Esophagus muscularis mucosa (tissue), 4 donors: ENCODE measurements at regions not wholly inside any gene's neighbourhood (a gene's known extent, or its start where the extent isn't known, plus 50 kb on each side); places are given as distances from the start of the nearest gene placed in this dataset.

ENCODE experiments used
- EP300 ChIP-seq: sonication (generic); formaldehyde crosslinking; IDR thresholded peaks from one replicate; pipeline ENCODE4 v1.6.1; 2017; ENCODE audit warnings: antibody characterized with exemption
- POLR2A ChIP-seq: fragments of 450-650 bp; IDR thresholded peaks from one replicate; pipeline ENCODE4 v1.6.1; 2017; ENCODE audit warnings: antibody characterized with exemption, moderate library complexity, mild to moderate bottlenecking, low read depth
- POLR2AphosphoS5 ChIP-seq, 2 donors: sonication (generic); formaldehyde crosslinking; IDR thresholded peaks; one replicate each; pipeline ENCODE4 v1.6.1; 2017; ENCODE audit warnings: antibody characterized with exemption in 2 of 2
- TF ChIP-seq, protein P1 (sequence below), 3 experiments: fragments of 200-600 bp in 2 of 3; fragments of 450-650 bp in 1 of 3; sonication (generic) in 2 of 3; IDR thresholded peaks; one replicate each; pipeline ENCODE4 v1.5.1; 2017 to 2019; ENCODE audit warnings: antibody characterized with exemption in 3 of 3, mild to moderate bottlenecking in 2 of 3, moderate library complexity in 1 of 3

DNA sequence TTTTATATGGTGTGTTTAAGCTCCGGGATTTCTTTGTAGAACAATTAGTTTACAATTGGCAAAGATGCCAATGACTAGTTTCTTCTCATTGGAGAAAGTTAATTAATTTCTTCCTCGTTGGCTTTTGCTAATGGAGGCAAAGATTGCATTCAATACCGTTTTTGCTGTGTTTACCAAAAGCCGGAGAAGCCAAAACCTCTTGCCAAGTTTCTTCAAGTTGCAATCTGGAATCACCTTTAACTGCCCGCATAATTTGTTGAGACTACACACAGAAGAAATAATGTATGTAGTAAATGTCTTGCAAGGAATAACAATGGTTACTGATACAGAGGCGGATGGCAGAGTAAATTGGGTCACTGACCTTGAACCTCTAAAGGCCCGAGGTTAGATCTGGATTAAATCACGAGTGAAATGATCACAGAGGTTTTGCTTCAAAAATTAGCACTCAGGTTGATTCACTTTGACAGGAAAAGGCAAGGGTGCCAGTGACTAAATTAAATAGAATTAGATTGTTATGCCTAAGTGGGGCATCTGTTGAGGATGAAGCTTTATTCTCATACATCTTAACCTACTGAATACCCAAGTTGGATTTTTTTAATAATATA, 732.1 kb upstream of the NR2F2 start:
- TF ChIP-seq POLR2A (no peak), POLR2AphosphoS5 (IDR thresholded peaks at IDR 0.05) (no peak), EP300 (no peak)
- TF ChIP-seq, protein P1, sequence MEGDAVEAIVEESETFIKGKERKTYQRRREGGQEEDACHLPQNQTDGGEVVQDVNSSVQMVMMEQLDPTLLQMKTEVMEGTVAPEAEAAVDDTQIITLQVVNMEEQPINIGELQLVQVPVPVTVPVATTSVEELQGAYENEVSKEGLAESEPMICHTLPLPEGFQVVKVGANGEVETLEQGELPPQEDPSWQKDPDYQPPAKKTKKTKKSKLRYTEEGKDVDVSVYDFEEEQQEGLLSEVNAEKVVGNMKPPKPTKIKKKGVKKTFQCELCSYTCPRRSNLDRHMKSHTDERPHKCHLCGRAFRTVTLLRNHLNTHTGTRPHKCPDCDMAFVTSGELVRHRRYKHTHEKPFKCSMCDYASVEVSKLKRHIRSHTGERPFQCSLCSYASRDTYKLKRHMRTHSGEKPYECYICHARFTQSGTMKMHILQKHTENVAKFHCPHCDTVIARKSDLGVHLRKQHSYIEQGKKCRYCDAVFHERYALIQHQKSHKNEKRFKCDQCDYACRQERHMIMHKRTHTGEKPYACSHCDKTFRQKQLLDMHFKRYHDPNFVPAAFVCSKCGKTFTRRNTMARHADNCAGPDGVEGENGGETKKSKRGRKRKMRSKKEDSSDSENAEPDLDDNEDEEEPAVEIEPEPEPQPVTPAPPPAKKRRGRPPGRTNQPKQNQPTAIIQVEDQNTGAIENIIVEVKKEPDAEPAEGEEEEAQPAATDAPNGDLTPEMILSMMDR (IDR thresholded peaks at IDR 0.05), result no peak
